ENCODE measurements at regions not wholly inside any gene's neighbourhood (a gene's known extent, or its start where the extent isn't known, plus 50 kb on each side); places are given as distances from the start of the nearest gene placed in this dataset.
"Not testable (repeated sequence)": the region's sequence is repeated elsewhere in the genome, so short reads cannot be mapped to it uniquely, and the experiment has no call there.

DNA sequence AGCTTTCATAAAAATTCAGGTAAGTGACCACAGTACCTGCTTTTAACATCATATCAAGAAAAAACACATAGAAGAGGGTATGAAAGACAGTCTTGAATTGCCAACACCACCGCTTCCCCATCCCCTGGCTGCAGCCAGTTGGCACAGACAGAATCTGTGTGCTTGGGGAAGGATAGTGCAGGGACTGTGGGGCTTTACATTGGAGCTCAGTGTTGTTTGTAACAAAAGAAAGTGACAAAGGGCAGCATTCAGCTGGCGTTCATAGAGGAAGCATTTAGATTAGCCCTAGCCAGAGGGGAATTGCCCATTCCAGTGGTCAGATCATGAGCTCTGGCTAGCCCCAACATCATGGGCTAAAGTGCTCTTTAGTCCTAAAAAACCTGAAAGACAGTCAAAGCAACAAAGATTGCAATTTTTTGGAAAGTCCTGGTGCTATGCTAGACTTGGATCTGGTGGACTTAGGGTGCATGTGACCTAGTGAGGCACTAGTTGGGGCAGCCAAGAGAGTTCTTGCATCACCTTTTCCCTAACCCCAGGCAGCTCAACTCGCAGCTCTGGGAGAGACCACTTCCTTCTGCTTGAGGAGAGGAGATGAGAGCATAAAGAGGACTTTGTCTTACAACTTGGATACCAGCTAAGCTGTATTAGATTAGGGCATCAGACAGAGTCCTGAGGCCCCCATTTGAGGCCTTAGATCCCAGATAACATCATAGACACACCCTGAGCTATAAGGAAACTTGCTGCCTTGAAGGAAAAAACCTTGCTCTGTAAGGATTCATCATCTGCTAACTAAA, 1602.4 kb upstream of the ADGRL3 start:
- peak in 1 of 2 donors; percentile 10 for DNase-seq

- DNase-seq = no peak
Observed at GRCh38 chr4:59598330-59598618, 1601.9 kb upstream of the ADGRL3 start.

DNA sequence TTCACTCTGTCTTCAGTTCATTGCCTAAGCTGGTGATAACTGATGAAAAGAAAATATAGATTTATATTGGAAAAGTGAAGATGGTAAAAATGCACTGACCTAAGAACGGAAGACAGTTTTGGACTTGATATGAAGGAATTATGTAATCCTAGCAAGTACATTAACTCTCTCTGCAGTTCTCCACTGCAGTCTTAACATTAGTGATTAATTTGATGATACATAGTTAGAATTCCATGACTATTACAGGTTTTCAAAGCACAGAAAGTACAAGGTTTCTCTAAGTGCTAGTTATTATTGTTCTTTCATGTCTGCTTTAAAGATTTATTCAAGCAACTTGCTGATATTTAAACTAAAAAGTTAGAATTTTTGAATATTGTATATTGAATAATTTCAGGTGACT, 1591.7 kb upstream of the ADGRL3 start:
- DNase-seq = no peak

GRCh38 chr4:59612235-59612634, 1587.9 kb upstream of the ADGRL3 start:
- no peak for DNase-seq

GRCh38 chr4:59615316-59615715, 1584.8 kb upstream of the ADGRL3 start:
- no peak for DNase-seq

GRCh38 chr4:59629348-59629747, 1570.8 kb upstream of the ADGRL3 start:
- DNase-seq = no peak

DNA sequence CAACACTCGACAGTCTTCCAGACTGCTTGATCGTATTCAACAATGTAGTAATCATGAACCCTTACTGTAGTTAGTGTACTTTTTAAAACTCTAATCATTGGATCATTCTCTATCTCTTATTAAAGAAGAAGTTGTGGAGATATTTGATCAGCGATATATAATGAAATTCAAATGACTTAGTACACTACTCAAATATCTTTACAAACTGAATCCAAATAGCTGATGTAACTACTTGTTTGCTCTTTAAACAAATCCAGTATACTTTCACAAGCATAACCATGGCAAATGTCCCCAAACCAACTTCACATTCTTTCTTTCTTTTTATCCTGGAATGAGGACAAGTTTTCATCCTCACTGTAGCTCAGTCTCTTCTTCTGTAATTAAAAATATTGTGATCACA, 1569.9 kb upstream of the ADGRL3 start:
- no peak for DNase-seq

DNA sequence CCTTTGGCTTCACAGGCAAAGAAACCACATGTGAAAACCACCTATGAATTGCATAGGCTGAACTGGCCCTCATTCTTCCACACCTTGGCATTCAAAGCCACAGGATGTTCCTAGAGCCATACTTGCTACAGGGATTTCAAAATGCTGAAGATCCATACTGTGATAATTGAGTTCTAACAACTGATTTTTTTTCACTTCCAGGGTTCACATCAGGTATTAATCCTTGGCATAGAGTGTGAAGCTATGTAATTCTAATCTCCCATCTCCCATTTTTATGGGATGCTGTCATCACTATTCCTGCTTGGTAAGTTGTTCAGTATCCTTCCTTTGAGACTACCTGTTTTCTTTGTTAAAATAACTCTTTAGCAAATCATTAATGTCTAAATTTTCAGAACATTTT, 1569.2 kb upstream of the ADGRL3 start:
- DNase-seq = no peak

GRCh38 chr4:59637596-59637995, 1562.5 kb upstream of the ADGRL3 start:
- no peak for DNase-seq

DNA sequence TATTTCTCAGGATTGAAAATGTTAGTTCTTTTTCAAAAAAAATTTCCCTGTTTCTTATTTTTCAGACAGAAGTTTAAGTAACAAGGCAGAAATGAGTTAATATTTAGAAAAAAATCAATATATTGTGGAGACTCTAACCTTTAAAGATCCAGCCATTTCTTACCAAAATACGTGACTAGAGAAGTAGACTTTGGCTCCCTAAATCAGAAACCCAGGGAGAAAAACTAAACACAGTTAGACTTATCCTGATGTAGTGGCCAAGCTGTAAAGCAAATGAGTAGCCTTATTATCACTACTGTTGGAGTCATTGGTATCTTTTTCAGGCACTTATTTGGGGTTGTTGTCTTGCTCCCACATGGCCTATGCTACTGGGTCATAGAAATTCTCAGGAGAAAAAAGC, 1556.4 kb upstream of the ADGRL3 start:
- no peak for DNase-seq

- DNase-seq = no peak
Observed at GRCh38 chr4:59644765-59645164, 1555.4 kb upstream of the ADGRL3 start.

DNA sequence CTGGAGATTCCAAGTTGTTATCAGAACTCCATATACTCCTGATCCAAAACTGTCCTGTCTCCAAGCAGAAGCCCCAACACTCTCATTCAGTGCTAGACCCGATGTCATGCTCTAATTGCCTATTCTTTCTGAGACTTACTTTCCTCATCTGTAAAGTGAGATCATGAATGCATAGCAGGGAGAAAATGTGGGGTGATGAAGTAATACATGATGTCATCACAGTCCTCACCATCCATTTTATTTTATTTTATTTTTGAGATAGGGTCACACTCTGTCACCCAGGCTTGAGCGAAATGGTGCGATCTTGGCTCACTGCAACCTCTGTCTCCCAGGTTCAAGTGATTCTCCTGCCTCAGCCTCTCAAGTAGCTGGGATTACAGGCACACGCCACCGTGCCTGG, 1554.0 kb upstream of the ADGRL3 start:
- no peak for DNase-seq

GRCh38 chr4:59647011-59647410, 1553.1 kb upstream of the ADGRL3 start:
- no peak for DNase-seq

DNA sequence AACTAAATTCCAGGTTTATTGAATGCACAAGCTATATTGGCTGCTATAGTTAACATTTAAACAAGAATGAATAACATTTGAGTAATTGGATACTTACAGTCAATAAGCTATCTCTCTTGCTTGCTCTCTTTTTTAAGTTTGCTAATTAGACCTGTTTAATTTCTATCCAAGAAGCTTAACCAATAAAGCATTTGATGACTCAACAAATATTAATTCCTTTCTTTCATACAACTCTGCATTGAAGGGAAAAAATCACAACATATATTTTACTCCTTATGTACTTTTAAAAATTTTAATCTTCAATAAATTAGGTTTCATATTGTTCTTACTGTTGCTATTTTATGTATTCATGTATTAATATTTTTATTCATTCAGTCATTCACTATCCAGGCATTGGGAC, 1552.6 kb upstream of the ADGRL3 start:
- no peak for DNase-seq

- no peak for DNase-seq
Observed at GRCh38 chr4:59650861-59651260, 1549.3 kb upstream of the ADGRL3 start.

DNA sequence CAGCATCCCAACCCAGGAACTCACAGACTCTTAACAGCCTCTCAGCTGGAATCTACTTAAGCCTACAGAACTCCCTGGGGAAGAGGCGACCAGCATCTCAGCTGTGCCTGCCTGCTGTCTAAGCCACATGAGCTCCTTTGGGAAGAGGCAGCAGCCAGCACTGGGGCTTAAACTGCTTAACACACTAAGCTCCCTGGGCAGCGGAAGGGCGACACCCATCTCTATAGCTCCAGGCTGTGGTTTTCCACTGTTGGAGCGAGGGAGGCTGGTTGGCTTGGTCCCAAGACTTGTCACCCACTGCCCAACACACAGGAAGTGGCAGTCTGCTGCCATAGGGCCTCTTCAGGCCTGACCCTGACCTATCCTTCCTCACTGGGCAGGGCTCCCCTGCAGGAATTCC, 1544.1 kb upstream of the ADGRL3 start:
- no peak for DNase-seq

DNA sequence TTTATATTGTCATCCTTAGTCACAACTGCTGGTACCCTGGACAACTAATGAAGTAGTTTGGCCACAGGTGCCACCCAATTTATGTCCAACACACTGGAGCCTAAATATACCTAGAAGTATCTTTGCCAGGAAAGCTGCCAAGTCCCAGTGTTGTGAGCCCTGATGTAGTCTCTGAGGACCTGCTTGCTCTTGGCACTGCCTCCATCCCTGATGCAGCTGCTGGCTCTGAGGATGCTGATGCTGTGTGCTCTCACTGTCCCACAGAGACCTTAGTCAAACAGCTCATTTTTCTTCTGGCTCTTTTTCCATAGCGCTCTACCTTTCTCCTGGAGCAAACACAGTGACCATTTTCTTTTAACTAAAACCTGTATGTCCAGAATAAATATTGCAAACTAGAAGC, 1535.4 kb upstream of the ADGRL3 start:
- DNase-seq = no peak

DNA sequence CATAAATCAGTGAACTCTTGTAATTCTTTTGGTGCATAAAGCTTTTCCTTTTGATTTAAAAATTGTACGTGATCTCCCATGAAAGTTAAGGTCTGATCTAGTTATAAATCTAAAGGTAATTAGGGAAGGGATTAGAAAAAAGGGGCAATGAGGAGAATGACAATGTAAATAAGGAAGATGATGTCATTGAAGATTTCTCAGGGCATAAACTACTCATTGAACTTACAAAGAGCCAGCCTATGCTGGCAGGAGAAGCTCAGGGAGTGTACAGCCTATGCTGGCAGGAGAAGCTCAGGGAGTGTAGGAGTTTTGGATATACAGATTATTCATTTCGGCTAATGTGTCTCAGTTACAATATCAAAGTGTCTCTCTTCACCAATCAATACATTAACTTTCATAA, 1533.5 kb upstream of the ADGRL3 start:
- DNase-seq = no peak

- DNase-seq = no peak
Observed at GRCh38 chr4:59671037-59671436, 1529.1 kb upstream of the ADGRL3 start.

DNA sequence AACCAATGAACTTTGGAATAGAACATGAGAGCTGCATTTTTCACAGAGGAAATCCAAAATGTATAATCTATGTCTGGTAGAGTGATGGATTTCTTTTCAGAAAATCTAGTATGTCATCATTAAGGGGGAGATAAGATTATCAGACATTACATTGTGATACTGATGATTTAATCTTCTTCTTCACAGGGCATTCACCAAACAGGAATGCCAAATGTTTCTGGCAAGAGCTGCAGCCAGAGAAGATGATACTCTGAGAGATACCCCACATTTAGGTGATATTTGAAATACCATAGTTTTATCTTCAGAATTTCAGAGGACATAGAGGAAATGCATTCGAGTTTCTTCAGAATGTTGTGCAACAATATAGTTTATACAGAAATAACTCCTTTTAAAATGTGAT, 1523.7 kb upstream of the ADGRL3 start:
- DNase-seq = no peak

GRCh38 chr4:59676992-59677391, 1523.1 kb upstream of the ADGRL3 start:
- DNase-seq = not testable (repeated sequence)

- DNase-seq = no peak
Observed at GRCh38 chr4:59685626-59686025, 1514.5 kb upstream of the ADGRL3 start.

GRCh38 chr4:59689149-59689548, 1511.0 kb upstream of the ADGRL3 start:
- DNase-seq = no peak

GRCh38 chr4:59695355-59696053, 1504.6 kb upstream of the ADGRL3 start:
- DNase-seq = no peak
